Sigmoid colon (tissue), 4 donors: ENCODE measurements at regions not wholly inside any gene's neighbourhood (a gene's known extent, or its start where the extent isn't known, plus 50 kb on each side); places are given as distances from the start of the nearest gene placed in this dataset.
"Not testable (repeated sequence)": the region's sequence is repeated elsewhere in the genome, so short reads cannot be mapped to it uniquely, and the experiment has no call there.

Experiments used
- CTCF ChIP-seq, 4 experiments: fragments of 450-650 bp in 3 of 4; fragments of 200-600 bp in 1 of 4; IDR thresholded peaks; one replicate each; pipeline ENCODE4 v1.5.1; 2016 to 2019; ENCODE audit warnings: antibody characterized with exemption in 4 of 4, mild to moderate bottlenecking in 3 of 4, moderate library complexity in 2 of 4
- EP300 ChIP-seq, 4 donors: sonication (generic); formaldehyde crosslinking; IDR thresholded peaks; one replicate each; pipeline ENCODE4 v1.6.1; 2017; ENCODE audit warnings: antibody characterized with exemption in 4 of 4
- POLR2A ChIP-seq, 2 donors: fragments of 450-650 bp; IDR thresholded peaks; one replicate each; pipeline ENCODE4 v1.6.1; 2016; ENCODE audit warnings: antibody characterized with exemption in 2 of 2, mild to moderate bottlenecking in 2 of 2, moderate library complexity in 2 of 2
- POLR2AphosphoS5 ChIP-seq, 4 donors: sonication (generic); formaldehyde crosslinking; IDR thresholded peaks; one replicate each; pipeline ENCODE4 v1.6.1; 2017; ENCODE audit warnings: antibody characterized with exemption in 4 of 4

- TF ChIP-seq CTCF, POLR2AphosphoS5, EP300, POLR2A (IDR thresholded peaks at IDR 0.05): not testable (repeated sequence)
Observed at GRCh38 chr5:1603916-1604315, 80.2 kb upstream of the LPCAT1 start.
